Epithelial cell of proximal tubule (primary cell): ENCODE measurements at regions not wholly inside any gene's neighbourhood (a gene's known extent, or its start where the extent isn't known, plus 50 kb on each side); places are given as distances from the start of the nearest gene placed in this dataset.

Experiments
- DNase-seq: peaks from one replicate; pipeline ENCODE4 v3.0.0-alpha.2; 2011; ENCODE audit warnings: low read depth
- H3K4me3 ChIP-seq: 2 replicates; pipeline ENCODE4 v1.5.1; 2011; ENCODE audit warnings: low read depth, mild to moderate bottlenecking, low read length
- CTCF ChIP-seq: conservative IDR thresholded peaks from 2 replicates; pipeline ENCODE4 v1.5.1; 2012; ENCODE audit warnings: low read depth, mild to moderate bottlenecking, low read length

- H3K4me3 ChIP-seq: no peak overlapping the region
- TF ChIP-seq CTCF: no peak
- DNase-seq: no peak
These were observed 56.9 kb upstream of the C3orf49 start for GRCh38 chr3:63762180-63762579.

GRCh38 chr3:63762934-63763550, 56.1 kb upstream of the C3orf49 start:
- DNase-seq: no peak
- no peak for TF ChIP-seq CTCF

GRCh38 chr3:63764511-63764910, 54.6 kb upstream of the C3orf49 start:
- no peak for TF ChIP-seq CTCF
- H3K4me3 ChIP-seq: no peak overlapping the region
- DNase-seq: no peak

More at GRCh38 chr3:63762934-63763550, 56.1 kb upstream of the C3orf49 start:
- no peak overlapping the region for H3K4me3 ChIP-seq

DNA sequence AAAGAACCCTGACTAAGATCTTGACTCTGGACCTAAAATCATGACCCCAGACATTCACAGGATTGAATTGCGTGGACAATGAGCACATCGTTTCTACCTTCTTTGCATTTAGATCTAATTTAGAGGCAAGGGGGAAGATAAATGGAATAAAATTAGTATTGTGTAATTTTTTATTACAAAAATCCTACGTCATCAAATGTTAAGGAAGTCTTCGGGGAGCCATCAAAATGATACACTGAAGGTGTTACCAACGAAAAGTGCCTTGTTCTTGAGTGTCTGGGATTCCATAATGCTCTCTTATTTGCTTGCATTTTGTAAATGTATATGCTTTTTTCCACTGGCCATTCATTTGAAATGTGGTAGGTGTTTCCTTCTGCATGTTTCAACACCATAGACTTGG, 52.8 kb upstream of the C3orf49 start:
- no peak for DNase-seq
- no peak overlapping the region for H3K4me3 ChIP-seq

GRCh38 chr3:63768386-63768785, 50.7 kb upstream of the C3orf49 start:
- no peak for DNase-seq
- TF ChIP-seq CTCF: no peak
- H3K4me3 ChIP-seq: no peak overlapping the region

More for the DNA sequence above, 52.8 kb upstream of the C3orf49 start:
- no peak for TF ChIP-seq CTCF

- no peak for TF ChIP-seq CTCF
- no peak overlapping the region for H3K4me3 ChIP-seq
- DNase-seq: no peak
These were observed 50.2 kb upstream of the C3orf49 start for GRCh38 chr3:63768888-63769287.
